WTC11 (cell line): ENCODE measurements at regions not wholly inside any gene's neighbourhood (a gene's known extent, or its start where the extent isn't known, plus 50 kb on each side); places are given as distances from the start of the nearest gene placed in this dataset.

ENCODE experiments used
- ATAC-seq: fragments of 200-7000 bp; cut with Tn5 transposase; 2 replicates; pipeline ENCODE4 v1.10.0; 2021; ENCODE audit warnings: mild to moderate bottlenecking, moderate library complexity
- CTCF ChIA-PET: fragments of 300-600 bp; sonication (Branson Sonifier 250); formaldehyde crosslinking; loops from one replicate; lab custom pipeline; 2021; ENCODE audit warnings: antibody characterized with exemption; lab: Charles Lee
- POLR2A ChIA-PET: fragments of 350-600 bp; sonication (Branson Sonifier 250); formaldehyde crosslinking; loops from one replicate; lab custom pipeline; 2021; ENCODE audit warnings: antibody characterized with exemption; lab: Charles Lee
- DNase-seq: peaks from one replicate; pipeline ENCODE4 v3.0.0; 2021; ENCODE audit warnings: low spot score
- H3K27ac Mint-ChIP-seq: 2 replicates; pipeline ENCODE4 v1.8.0; 2021; ENCODE audit warnings: mixed read lengths
- H3K27me3 Mint-ChIP-seq: 2 replicates; pipeline ENCODE4 v1.8.0; 2021; ENCODE audit warnings: low read depth, mild to moderate bottlenecking, moderate library complexity, mixed read lengths
- H3K36me3 Mint-ChIP-seq: 2 replicates; pipeline ENCODE4 v1.8.0; 2021; ENCODE audit warnings: mixed read lengths
- H3K4me1 Mint-ChIP-seq: 2 replicates; pipeline ENCODE4 v1.8.0; 2022; ENCODE audit warnings: mixed read lengths
- H3K4me3 Mint-ChIP-seq: 2 replicates; pipeline ENCODE4 v1.8.0; 2021; ENCODE audit warnings: mild to moderate bottlenecking, moderate library complexity, mixed read lengths
- H3K9me3 Mint-ChIP-seq: 2 replicates; pipeline ENCODE4 v1.8.0; 2021; ENCODE audit warnings: mixed read lengths
- AFF4 ChIP-seq: sonication (generic); formaldehyde crosslinking; IDR thresholded peaks from 2 replicates; pipeline ENCODE4 v1.8.1; 2023; ENCODE audit warnings: mild to moderate bottlenecking, missing genetic modification reagents, borderline replicate concordance
- ARID4B ChIP-seq: sonication (generic); formaldehyde crosslinking; IDR thresholded peaks from 2 replicates; pipeline ENCODE4 v1.8.0; 2023; ENCODE audit warnings: missing genetic modification reagents, mild to moderate bottlenecking, borderline replicate concordance
- ATF1 ChIP-seq: sonication (generic); formaldehyde crosslinking; IDR thresholded peaks from 2 replicates; pipeline ENCODE4 v1.8.1; 2023; ENCODE audit warnings: mild to moderate bottlenecking, moderate library complexity, missing genetic modification reagents
- E2F4 ChIP-seq: sonication (generic); formaldehyde crosslinking; IDR thresholded peaks from 2 replicates; pipeline ENCODE4 v1.8.1; 2022; ENCODE audit warnings: low read depth, mild to moderate bottlenecking, moderate library complexity, missing genetic modification reagents, borderline replicate concordance
- E2F5 ChIP-seq: sonication (generic); formaldehyde crosslinking; IDR thresholded peaks from 2 replicates; pipeline ENCODE4 v1.8.1; 2022; ENCODE audit warnings: mild to moderate bottlenecking, moderate library complexity, missing genetic modification reagents
- ERG ChIP-seq: fragments of 250-450 bp; sonication (Bioruptor Pico); IDR thresholded peaks from 2 replicates; pipeline ENCODE4 v1.8.0; 2021; ENCODE audit warnings: mild to moderate bottlenecking
- IRF2 ChIP-seq: sonication (generic); formaldehyde crosslinking; IDR thresholded peaks from 2 replicates; pipeline ENCODE4 v1.8.0; 2022; ENCODE audit warnings: low read depth, missing genetic modification reagents, borderline replicate concordance
- JUN ChIP-seq: sonication (generic); formaldehyde crosslinking; IDR thresholded peaks from 2 replicates; pipeline ENCODE4 v1.8.0; 2023; ENCODE audit warnings: mild to moderate bottlenecking, missing genetic modification reagents
- NR1H2 ChIP-seq: sonication (generic); formaldehyde crosslinking; IDR thresholded peaks from 2 replicates; pipeline ENCODE4 v1.9.0; 2021; ENCODE audit warnings: mild to moderate bottlenecking, moderate library complexity, missing genetic modification reagents
- SMAD4 ChIP-seq: sonication (generic); formaldehyde crosslinking; IDR thresholded peaks from 2 replicates; pipeline ENCODE4 v1.8.0; 2022; ENCODE audit warnings: mild to moderate bottlenecking, missing genetic modification reagents
- SOX15 ChIP-seq: fragments of 250-450 bp; sonication (Bioruptor Pico); IDR thresholded peaks from 2 replicates; pipeline ENCODE4 v1.9.0; 2021; ENCODE audit warnings: mild to moderate bottlenecking
- TCF7 ChIP-seq: sonication (generic); formaldehyde crosslinking; IDR thresholded peaks from 2 replicates; pipeline ENCODE4 v1.8.0; 2022; ENCODE audit warnings: mild to moderate bottlenecking, low read depth, missing genetic modification reagents, moderate library complexity
- TP53 ChIP-seq: sonication (generic); formaldehyde crosslinking; IDR thresholded peaks from 2 replicates; pipeline ENCODE4 v1.8.1; 2023; ENCODE audit warnings: mild to moderate bottlenecking, missing genetic modification reagents
- ZNF263 ChIP-seq: sonication (generic); formaldehyde crosslinking; IDR thresholded peaks from 2 replicates; pipeline ENCODE4 v1.8.1; 2022; ENCODE audit warnings: low read depth, mild to moderate bottlenecking, moderate library complexity, missing genetic modification reagents
- ZNF416 ChIP-seq: fragments of 250-450 bp; sonication (Bioruptor Pico); IDR thresholded peaks from 2 replicates; pipeline ENCODE4 v1.9.0; 2021; ENCODE audit warnings: mild to moderate bottlenecking, inconsistent platforms
- ZNF512 ChIP-seq: sonication (generic); formaldehyde crosslinking; IDR thresholded peaks from 2 replicates; pipeline ENCODE4 v1.8.1; 2022; ENCODE audit warnings: missing genetic modification reagents, borderline replicate concordance
- ZNF671 ChIP-seq: fragments of 250-450 bp; sonication (Bioruptor Pico); IDR thresholded peaks from 2 replicates; pipeline ENCODE4 v1.8.0; 2021; ENCODE audit warnings: mild to moderate bottlenecking

GRCh38 chr6:6895929-6896328 is 211.8 kb upstream of the RREB1 start (continued):
- TF ChIP-seq AFF4 (CRISPR knock-in tag) (no peak), TCF7 (CRISPR knock-in tag) (no peak), ZNF671 (CRISPR knock-in tag) (no peak), ZNF263 (CRISPR knock-in tag) (no peak), JUN (CRISPR knock-in tag) (no peak), SMAD4 (CRISPR knock-in tag) (no peak), ERG (CRISPR knock-in tag) (no peak), ZNF416 (CRISPR knock-in tag) (no peak), ZNF512 (CRISPR knock-in tag) (no peak), E2F5 (CRISPR knock-in tag) (no peak)

- no peak for ATAC-seq
- Mint-ChIP-seq H3K27me3 (no peaks in the 10 kb centered on the region), H3K4me3 (no peak overlapping the region), H3K36me3 (no peaks in the 10 kb centered on the region), H3K27ac (no peak overlapping the region), H3K9me3 (peaks cover 4% of the 10 kb centered on the region), H3K4me1 (peaks cover 17% of the 10 kb centered on the region)
- CTCF ChIA-PET: no interaction called here
- POLR2A ChIA-PET: no interaction called here
- no peak for TF ChIP-seq ATF1 (CRISPR knock-in tag)
- no peak for TF ChIP-seq NR1H2 (CRISPR knock-in tag)
- no peak for TF ChIP-seq E2F4 (CRISPR knock-in tag)
- no peak for TF ChIP-seq IRF2 (CRISPR knock-in tag)
- TF ChIP-seq ARID4B (CRISPR knock-in tag): no peak
- TF ChIP-seq SOX15 (CRISPR knock-in tag): no peak
- TF ChIP-seq TP53 (CRISPR knock-in tag): no peak
- no peak for DNase-seq
Observed at GRCh38 chr6:6897140-6897539, 210.6 kb upstream of the RREB1 start.
